ENCODE measurements at regions not wholly inside any gene's neighbourhood (a gene's known extent, or its start where the extent isn't known, plus 50 kb on each side); places are given as distances from the start of the nearest gene placed in this dataset.

DNA sequence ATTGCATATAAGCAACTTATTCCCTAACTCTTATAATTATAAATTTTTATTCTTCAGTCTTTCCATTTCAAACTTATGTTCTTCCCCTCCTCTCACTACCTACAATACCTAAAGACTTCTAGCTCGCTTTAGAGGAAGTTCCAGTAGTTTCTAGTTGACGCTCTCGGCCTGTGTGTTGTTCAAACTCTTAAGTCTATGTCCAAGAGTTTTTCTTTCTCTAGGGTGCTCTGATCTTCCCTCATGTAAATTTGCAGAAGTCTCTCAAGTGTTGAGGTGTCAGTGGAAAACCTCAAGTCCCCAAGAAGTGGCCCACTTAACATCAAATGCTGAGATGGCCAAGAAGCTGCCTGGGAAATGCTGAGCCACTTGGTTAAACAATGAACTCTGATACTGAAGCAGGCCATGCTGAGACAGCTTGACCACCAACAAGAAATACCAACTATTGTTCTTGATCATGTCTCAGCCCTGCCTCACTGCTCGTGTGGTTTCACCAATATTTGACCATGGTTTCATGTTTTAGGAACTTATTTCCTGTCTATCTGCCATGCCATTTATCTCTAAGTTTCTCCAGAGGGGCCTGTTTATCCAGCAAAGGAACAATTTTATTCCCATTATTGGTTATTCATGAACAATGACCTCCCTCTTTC lies 100.9 kb upstream of the TCF21 start:
- TF ChIP-seq, protein P1, sequence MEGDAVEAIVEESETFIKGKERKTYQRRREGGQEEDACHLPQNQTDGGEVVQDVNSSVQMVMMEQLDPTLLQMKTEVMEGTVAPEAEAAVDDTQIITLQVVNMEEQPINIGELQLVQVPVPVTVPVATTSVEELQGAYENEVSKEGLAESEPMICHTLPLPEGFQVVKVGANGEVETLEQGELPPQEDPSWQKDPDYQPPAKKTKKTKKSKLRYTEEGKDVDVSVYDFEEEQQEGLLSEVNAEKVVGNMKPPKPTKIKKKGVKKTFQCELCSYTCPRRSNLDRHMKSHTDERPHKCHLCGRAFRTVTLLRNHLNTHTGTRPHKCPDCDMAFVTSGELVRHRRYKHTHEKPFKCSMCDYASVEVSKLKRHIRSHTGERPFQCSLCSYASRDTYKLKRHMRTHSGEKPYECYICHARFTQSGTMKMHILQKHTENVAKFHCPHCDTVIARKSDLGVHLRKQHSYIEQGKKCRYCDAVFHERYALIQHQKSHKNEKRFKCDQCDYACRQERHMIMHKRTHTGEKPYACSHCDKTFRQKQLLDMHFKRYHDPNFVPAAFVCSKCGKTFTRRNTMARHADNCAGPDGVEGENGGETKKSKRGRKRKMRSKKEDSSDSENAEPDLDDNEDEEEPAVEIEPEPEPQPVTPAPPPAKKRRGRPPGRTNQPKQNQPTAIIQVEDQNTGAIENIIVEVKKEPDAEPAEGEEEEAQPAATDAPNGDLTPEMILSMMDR (IDR thresholded peaks at IDR 0.05): no peak
- TF ChIP-seq POLR2A (IDR thresholded peaks at IDR 0.05) (no peak), EP300 (IDR thresholded peaks at IDR 0.05) (no peak)

All from gastroesophageal sphincter (tissue), 3 donors.